HG03378 (cell line): ENCODE measurements at regions not wholly inside any gene's neighbourhood (a gene's known extent, or its start where the extent isn't known, plus 50 kb on each side); places are given as distances from the start of the nearest gene placed in this dataset.
"Not testable (repeated sequence)": the region's sequence is repeated elsewhere in the genome, so short reads cannot be mapped to it uniquely, and the experiment has no call there.

Experiments used
- ATAC-seq: cut with Tn5 transposase; IDR thresholded peaks from one replicate; pipeline ENCODE4 v1.9.1; 2021; ENCODE audit warnings: mild to moderate bottlenecking, moderate library complexity; ENCODE audit not compliant: unreplicated experiment

- ATAC-seq = no peak
Measured at GRCh38 chr3:88000853-88001252, 58.0 kb downstream of the CGGBP1 start.

- no peak for ATAC-seq
Measured at GRCh38 chr3:87997966-87998365, 60.8 kb downstream of the CGGBP1 start.

- peak; percentile 93 for ATAC-seq
Measured at GRCh38 chr3:87997298-87997697, 61.5 kb downstream of the CGGBP1 start.

- ATAC-seq = no peak
Measured at GRCh38 chr3:87996882-87997281, 61.9 kb downstream of the CGGBP1 start.

GRCh38 chr3:87993566-87993965 lies 65.2 kb downstream of the CGGBP1 start:
- no peak for ATAC-seq

GRCh38 chr3:87987952-87988351 lies 70.9 kb downstream of the CGGBP1 start:
- ATAC-seq = no peak

- ATAC-seq = no peak
Measured at GRCh38 chr3:87982421-87982820, 76.4 kb downstream of the CGGBP1 start.

- no peak for ATAC-seq
Measured at GRCh38 chr3:87979527-87979926, 79.3 kb downstream of the CGGBP1 start.

GRCh38 chr3:87977765-87978164 lies 81.0 kb downstream of the CGGBP1 start:
- no peak for ATAC-seq

- no peak for ATAC-seq
Measured at GRCh38 chr3:87975716-87976115, 83.1 kb downstream of the CGGBP1 start.

- no peak for ATAC-seq
Measured at GRCh38 chr3:87973906-87974305, 84.9 kb downstream of the CGGBP1 start.

- no peak for ATAC-seq
Measured at GRCh38 chr3:87969620-87970019, 89.2 kb downstream of the CGGBP1 start.

GRCh38 chr3:87968668-87969067 lies 90.1 kb downstream of the CGGBP1 start:
- no peak for ATAC-seq

- no peak for ATAC-seq
Measured at GRCh38 chr3:87958289-87958688, 100.5 kb downstream of the CGGBP1 start.

GRCh38 chr3:87957575-87957974 lies 101.2 kb downstream of the CGGBP1 start:
- ATAC-seq = no peak

- ATAC-seq = no peak
Measured at GRCh38 chr3:87949879-87950208, 109.0 kb downstream of the CGGBP1 start.

GRCh38 chr3:87949189-87949878 lies 109.5 kb downstream of the CGGBP1 start:
- peak; percentile 97 for ATAC-seq

GRCh38 chr3:87946007-87946406 lies 112.8 kb downstream of the CGGBP1 start:
- not testable (repeated sequence) for ATAC-seq

GRCh38 chr3:87942256-87942655 lies 116.5 kb downstream of the CGGBP1 start:
- ATAC-seq = not testable (repeated sequence)

- ATAC-seq = no peak
Measured at GRCh38 chr3:87924485-87924884, 134.3 kb downstream of the CGGBP1 start.

- ATAC-seq = no peak
Measured at GRCh38 chr3:87920549-87920948, 138.3 kb downstream of the CGGBP1 start.

- ATAC-seq = no peak
Measured at GRCh38 chr3:87901141-87901540, 157.7 kb downstream of the CGGBP1 start.

- no peak for ATAC-seq
Measured at GRCh38 chr3:87900061-87900460, 158.7 kb downstream of the CGGBP1 start.
